ENCODE measurements at regions not wholly inside any gene's neighbourhood (a gene's known extent, or its start where the extent isn't known, plus 50 kb on each side); places are given as distances from the start of the nearest gene placed in this dataset.
"Not testable (repeated sequence)": the region's sequence is repeated elsewhere in the genome, so short reads cannot be mapped to it uniquely, and the experiment has no call there.

GRCh38 chr18:30862900-30863299, 179.6 kb downstream of the DSC3 start:
- Mint-ChIP-seq H3K27ac (no peak overlapping the region), H3K9me3 (peaks cover 9% of the 10 kb centered on the region), H3K4me1 (ENCODE audit: low read depth) (no peaks in the 10 kb centered on the region)

DNA sequence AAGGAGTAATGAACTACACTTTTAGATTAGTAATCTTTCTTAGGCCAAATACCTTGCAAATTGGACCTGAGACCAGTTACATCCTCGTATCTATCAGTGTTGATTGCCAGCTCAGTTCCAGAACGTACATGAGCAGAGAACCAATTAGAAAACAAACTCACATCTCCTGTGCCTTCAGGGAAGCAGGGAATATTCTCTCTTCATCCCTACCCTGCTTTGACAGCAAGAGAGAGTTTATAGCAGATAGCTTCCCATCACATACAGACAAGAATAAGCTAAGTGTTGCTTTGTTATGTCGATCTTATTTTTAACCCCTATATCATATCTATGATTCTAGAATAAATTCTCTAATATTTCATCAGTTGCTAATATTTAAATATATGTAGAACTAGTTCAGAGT, 181.8 kb downstream of the DSC3 start:
- Mint-ChIP-seq H3K27ac (no peak overlapping the region), H3K4me3 (no peak overlapping the region), H3K27me3 (no peaks in the 10 kb centered on the region), H3K4me1 (ENCODE audit: low read depth) (no peaks in the 10 kb centered on the region), H3K36me3 (ENCODE audit: low read depth) (no peaks in the 10 kb centered on the region), H3K9me3 (peaks cover 6% of the 10 kb centered on the region)
- no peak for DNase-seq

More at GRCh38 chr18:30862900-30863299, 179.6 kb downstream of the DSC3 start:
- H3K36me3 Mint-ChIP-seq (ENCODE audit: low read depth): no peaks in the 10 kb centered on the region
- no peak for DNase-seq
- no peak overlapping the region for H3K4me3 Mint-ChIP-seq
- no peaks in the 10 kb centered on the region for H3K27me3 Mint-ChIP-seq

- Mint-ChIP-seq H3K27me3 (no peaks in the 10 kb centered on the region), H3K4me1 (ENCODE audit: low read depth) (no peaks in the 10 kb centered on the region), H3K36me3 (ENCODE audit: low read depth) (no peaks in the 10 kb centered on the region), H3K9me3 (peaks cover 2% of the 10 kb centered on the region), H3K4me3 (no peak overlapping the region), H3K27ac (no peak overlapping the region)
- no peak for DNase-seq
These were observed 183.5 kb downstream of the DSC3 start for GRCh38 chr18:30859036-30859435.

DNA sequence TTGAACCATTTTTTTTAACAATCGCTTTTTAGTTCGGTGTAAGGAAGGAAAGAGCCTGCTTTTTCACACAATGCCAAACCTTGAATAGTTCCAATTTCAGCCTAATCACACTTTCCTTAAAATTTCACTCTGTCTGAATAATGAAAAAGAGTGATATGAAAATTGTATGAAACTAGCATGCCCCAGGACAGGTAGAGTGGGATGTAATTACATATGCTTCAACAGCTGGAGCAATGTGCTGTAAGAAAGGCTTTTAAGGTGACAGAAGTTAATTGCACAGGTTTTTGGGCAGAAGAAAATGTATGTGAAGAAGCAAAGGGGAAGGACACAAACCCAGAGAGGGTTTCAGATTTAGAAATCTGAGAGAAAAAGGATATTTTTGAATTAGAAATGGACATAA, 184.0 kb downstream of the DSC3 start:
- no peak for DNase-seq
- H3K36me3 Mint-ChIP-seq (ENCODE audit: low read depth): no peaks in the 10 kb centered on the region
- no peak overlapping the region for H3K4me3 Mint-ChIP-seq
- H3K27ac Mint-ChIP-seq: no peak overlapping the region
- no peaks in the 10 kb centered on the region for H3K27me3 Mint-ChIP-seq
- peaks cover 2% of the 10 kb centered on the region for H3K9me3 Mint-ChIP-seq
- no peaks in the 10 kb centered on the region for H3K4me1 Mint-ChIP-seq (ENCODE audit: low read depth)

DNA sequence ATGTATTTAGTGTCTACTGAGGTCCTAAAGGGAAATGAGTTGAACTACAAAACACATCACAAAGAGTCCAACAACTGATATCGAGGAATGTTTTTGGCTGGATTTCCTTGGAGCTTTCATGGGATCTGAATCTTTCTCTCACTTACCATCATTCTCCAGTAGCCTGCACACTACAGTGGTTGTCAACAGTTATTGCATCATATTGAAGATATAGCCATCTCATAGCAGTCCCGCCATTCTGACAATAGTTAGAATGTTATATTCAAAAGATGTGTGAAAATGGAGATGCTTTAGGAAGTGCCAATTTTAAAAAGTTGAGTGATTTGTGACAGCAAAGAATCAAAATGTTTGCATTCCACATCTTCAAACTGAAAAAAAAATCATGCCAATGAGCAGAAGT, 186.8 kb downstream of the DSC3 start:
- DNase-seq: no peak
- H3K27me3 Mint-ChIP-seq: no peaks in the 10 kb centered on the region
- no peaks in the 10 kb centered on the region for H3K9me3 Mint-ChIP-seq
- no peaks in the 10 kb centered on the region for H3K4me1 Mint-ChIP-seq (ENCODE audit: low read depth)
- H3K4me3 Mint-ChIP-seq: no peak overlapping the region
- no peaks in the 10 kb centered on the region for H3K36me3 Mint-ChIP-seq (ENCODE audit: low read depth)
- H3K27ac Mint-ChIP-seq: no peak overlapping the region

- no peaks in the 10 kb centered on the region for H3K4me1 Mint-ChIP-seq (ENCODE audit: low read depth)
- no peak overlapping the region for H3K27ac Mint-ChIP-seq
- peaks cover 8% of the 10 kb centered on the region for H3K9me3 Mint-ChIP-seq
- no peaks in the 10 kb centered on the region for H3K36me3 Mint-ChIP-seq (ENCODE audit: low read depth)
- no peaks in the 10 kb centered on the region for H3K27me3 Mint-ChIP-seq
- no peak for DNase-seq
- H3K4me3 Mint-ChIP-seq: no peak overlapping the region
These were observed 189.6 kb downstream of the DSC3 start for GRCh38 chr18:30852980-30853379.

DNA sequence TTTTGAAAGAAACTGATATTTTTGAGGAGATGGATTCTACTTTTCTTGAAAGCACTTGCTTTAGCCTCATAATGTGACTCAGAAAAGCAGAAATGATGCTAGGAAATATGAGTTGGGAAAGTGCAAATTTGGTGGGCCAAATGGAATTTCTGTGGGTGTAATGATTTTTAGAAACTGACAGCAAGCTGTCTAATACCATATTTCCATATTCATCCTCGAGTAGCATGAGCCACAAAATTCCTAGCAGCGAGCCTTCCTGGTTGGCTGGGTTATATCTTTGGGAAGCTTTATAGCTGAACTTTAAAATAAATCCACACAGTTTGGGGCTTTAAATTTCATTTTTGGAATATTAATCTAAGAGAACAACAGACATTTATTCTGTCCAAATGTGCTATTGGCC, 190.0 kb downstream of the DSC3 start:
- H3K4me1 Mint-ChIP-seq (ENCODE audit: low read depth): no peaks in the 10 kb centered on the region
- no peak overlapping the region for H3K4me3 Mint-ChIP-seq
- no peak for DNase-seq
- no peaks in the 10 kb centered on the region for H3K36me3 Mint-ChIP-seq (ENCODE audit: low read depth)
- peaks cover 10% of the 10 kb centered on the region for H3K9me3 Mint-ChIP-seq
- no peaks in the 10 kb centered on the region for H3K27me3 Mint-ChIP-seq
- no peak overlapping the region for H3K27ac Mint-ChIP-seq

- not testable (repeated sequence) for H3K4me1 Mint-ChIP-seq (ENCODE audit: low read depth); H3K27ac Mint-ChIP-seq; DNase-seq; H3K36me3 Mint-ChIP-seq (ENCODE audit: low read depth); H3K4me3 Mint-ChIP-seq; H3K27me3 Mint-ChIP-seq
- H3K9me3 Mint-ChIP-seq: peaks cover 28% of the 10 kb centered on the region
These were observed 203.4 kb downstream of the DSC3 start for GRCh38 chr18:30839056-30839561.

GRCh38 chr18:30828700-30829099, 213.8 kb downstream of the DSC3 start:
- H3K4me3 Mint-ChIP-seq: no peak overlapping the region
- peaks cover 33% of the 10 kb centered on the region for H3K9me3 Mint-ChIP-seq
- no peaks in the 10 kb centered on the region for H3K27me3 Mint-ChIP-seq
- H3K27ac Mint-ChIP-seq: no peak overlapping the region
- no peaks in the 10 kb centered on the region for H3K4me1 Mint-ChIP-seq (ENCODE audit: low read depth)
- no peak for DNase-seq
- no peaks in the 10 kb centered on the region for H3K36me3 Mint-ChIP-seq (ENCODE audit: low read depth)

- H3K36me3 Mint-ChIP-seq (ENCODE audit: low read depth): no peaks in the 10 kb centered on the region
- H3K4me3 Mint-ChIP-seq: no peak overlapping the region
- no peaks in the 10 kb centered on the region for H3K4me1 Mint-ChIP-seq (ENCODE audit: low read depth)
- H3K27me3 Mint-ChIP-seq: no peaks in the 10 kb centered on the region
- DNase-seq: no peak
- peaks cover 27% of the 10 kb centered on the region for H3K9me3 Mint-ChIP-seq
- no peak overlapping the region for H3K27ac Mint-ChIP-seq
These were observed 222.9 kb downstream of the DSC3 start for GRCh38 chr18:30819619-30820018.

- Mint-ChIP-seq H3K4me1 (ENCODE audit: low read depth) (no peaks in the 10 kb centered on the region), H3K9me3 (peaks cover 23% of the 10 kb centered on the region), H3K4me3 (no peak overlapping the region), H3K27ac (no peak overlapping the region), H3K36me3 (ENCODE audit: low read depth) (no peaks in the 10 kb centered on the region), H3K27me3 (no peaks in the 10 kb centered on the region)
- DNase-seq: no peak
These were observed 228.1 kb downstream of the DSC3 start for GRCh38 chr18:30814446-30814845.

DNA sequence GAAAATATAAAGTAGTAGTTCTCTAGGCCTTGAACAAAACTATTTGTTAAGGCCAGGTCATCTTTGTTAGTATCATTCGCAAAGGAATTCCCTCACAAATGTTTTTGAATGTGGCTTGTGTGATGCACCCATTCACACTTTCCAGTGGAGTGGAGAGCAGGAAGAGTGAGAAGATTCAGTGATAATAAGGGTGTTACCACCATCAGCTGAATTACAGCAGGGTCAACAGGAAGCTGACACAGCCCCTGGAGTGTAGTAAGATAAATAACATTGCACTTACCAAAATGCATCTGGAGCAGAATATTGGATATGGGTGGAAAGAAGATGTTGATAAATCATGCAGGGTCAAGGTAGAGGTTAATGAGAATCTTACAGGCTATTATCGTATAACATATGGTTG, 231.0 kb downstream of the DSC3 start:
- no peak overlapping the region for H3K27ac Mint-ChIP-seq
- no peaks in the 10 kb centered on the region for H3K36me3 Mint-ChIP-seq (ENCODE audit: low read depth)
- H3K4me3 Mint-ChIP-seq: no peak overlapping the region
- H3K27me3 Mint-ChIP-seq: no peaks in the 10 kb centered on the region
- no peak for DNase-seq
- H3K9me3 Mint-ChIP-seq: peaks cover 21% of the 10 kb centered on the region
- H3K4me1 Mint-ChIP-seq (ENCODE audit: low read depth): no peaks in the 10 kb centered on the region

- H3K4me1 Mint-ChIP-seq (ENCODE audit: low read depth): no peaks in the 10 kb centered on the region
- H3K27ac Mint-ChIP-seq: no peak overlapping the region
- H3K4me3 Mint-ChIP-seq: no peak overlapping the region
- H3K27me3 Mint-ChIP-seq: no peaks in the 10 kb centered on the region
- peaks cover 19% of the 10 kb centered on the region for H3K9me3 Mint-ChIP-seq
- DNase-seq: no peak
- no peaks in the 10 kb centered on the region for H3K36me3 Mint-ChIP-seq (ENCODE audit: low read depth)
These were observed 232.0 kb downstream of the DSC3 start for GRCh38 chr18:30810580-30810979.

DNA sequence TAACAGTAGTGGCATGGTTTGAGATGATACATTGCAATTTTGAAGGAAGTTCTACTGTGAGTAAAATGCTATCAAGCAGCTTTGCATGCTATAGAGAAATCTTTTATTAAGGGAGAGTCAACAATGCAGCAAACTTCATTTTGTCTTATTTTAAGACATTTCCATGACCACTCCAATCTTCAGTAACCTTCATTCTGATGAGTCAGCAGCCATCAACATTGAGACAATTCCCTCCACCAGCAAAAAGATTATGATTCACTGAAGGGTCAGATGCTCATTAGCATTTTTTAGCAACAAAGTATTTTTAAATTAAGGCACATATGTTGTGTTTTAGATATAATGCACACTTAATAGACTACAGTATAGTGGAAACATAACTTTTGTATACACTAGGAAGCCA, 235.7 kb downstream of the DSC3 start:
- no peak for DNase-seq
- H3K9me3 Mint-ChIP-seq: peaks cover 19% of the 10 kb centered on the region
- H3K27ac Mint-ChIP-seq: no peak overlapping the region
- H3K4me1 Mint-ChIP-seq (ENCODE audit: low read depth): no peaks in the 10 kb centered on the region
- H3K4me3 Mint-ChIP-seq: no peak overlapping the region
- H3K36me3 Mint-ChIP-seq (ENCODE audit: low read depth): no peaks in the 10 kb centered on the region
- no peaks in the 10 kb centered on the region for H3K27me3 Mint-ChIP-seq

- no peak for DNase-seq
- Mint-ChIP-seq H3K4me3 (no peak overlapping the region), H3K36me3 (ENCODE audit: low read depth) (no peaks in the 10 kb centered on the region), H3K4me1 (ENCODE audit: low read depth) (no peaks in the 10 kb centered on the region), H3K9me3 (peaks cover 3% of the 10 kb centered on the region), H3K27me3 (no peaks in the 10 kb centered on the region), H3K27ac (no peak overlapping the region)
These were observed 241.7 kb downstream of the DSC3 start for GRCh38 chr18:30800800-30801199.

DNA sequence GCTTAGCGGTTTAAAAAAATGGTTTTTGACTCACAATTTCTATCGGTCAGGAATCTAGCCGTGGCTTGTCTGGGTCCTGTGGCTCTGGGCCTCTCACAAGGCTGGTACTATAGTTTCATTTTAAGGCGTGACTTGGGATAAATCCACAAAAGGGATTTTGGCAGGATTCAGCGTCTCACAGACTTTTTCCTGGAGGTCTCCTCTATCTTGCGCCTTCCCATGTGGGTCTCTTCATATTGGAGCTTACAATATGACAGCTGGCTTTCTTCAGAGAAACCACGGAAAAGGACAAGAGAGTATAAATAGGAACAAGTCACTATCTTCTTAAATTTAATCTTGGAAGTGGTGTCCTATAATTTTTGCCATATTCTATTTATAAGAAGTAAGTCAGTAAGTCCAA, 250.5 kb downstream of the DSC3 start:
- H3K4me3 Mint-ChIP-seq: no peak overlapping the region
- H3K27ac Mint-ChIP-seq: no peak overlapping the region
- no peaks in the 10 kb centered on the region for H3K4me1 Mint-ChIP-seq (ENCODE audit: low read depth)
- no peak for DNase-seq
- no peaks in the 10 kb centered on the region for H3K36me3 Mint-ChIP-seq (ENCODE audit: low read depth)
- H3K9me3 Mint-ChIP-seq: peaks cover 15% of the 10 kb centered on the region
- no peaks in the 10 kb centered on the region for H3K27me3 Mint-ChIP-seq
